ACC112 (cell line): ENCODE measurements at regions not wholly inside any gene's neighbourhood (a gene's known extent, or its start where the extent isn't known, plus 50 kb on each side); places are given as distances from the start of the nearest gene placed in this dataset.
"Not testable (repeated sequence)": the region's sequence is repeated elsewhere in the genome, so short reads cannot be mapped to it uniquely, and the experiment has no call there.

Source experiments
- H2AFZ ChIP-seq: fragments of 200-600 bp; sonication (generic); one replicate; pipeline ENCODE4 v1.6.0; 2017; ENCODE audit warnings: antibody characterized with exemption, low read length; ENCODE audit not compliant: unreplicated experiment
- H3K27ac ChIP-seq: fragments of 200-600 bp; sonication (generic); 2 replicates; pipeline ENCODE4 v1.5.1; 2014; ENCODE audit warnings: low read depth, mild to moderate bottlenecking, antibody characterized with exemption, low read length, moderate library complexity
- H3K27me3 ChIP-seq: fragments of 200-600 bp; sonication (generic); 2 replicates; pipeline ENCODE4 v1.6.1; 2014; ENCODE audit warnings: mild to moderate bottlenecking, antibody characterized with exemption, low read length, moderate library complexity, mixed read lengths; ENCODE audit not compliant: insufficient read depth
- H3K36me3 ChIP-seq: fragments of 200-600 bp; sonication (generic); 2 replicates; pipeline ENCODE4 v1.6.1; 2016; ENCODE audit warnings: mild to moderate bottlenecking, antibody characterized with exemption, low read length, moderate library complexity, mixed read lengths; ENCODE audit not compliant: insufficient read depth
- H3K4me1 ChIP-seq: fragments of 200-600 bp; sonication (generic); one replicate; pipeline ENCODE4 v1.6.1; 2016; ENCODE audit warnings: low read length, mixed read lengths; ENCODE audit not compliant: insufficient read depth, unreplicated experiment, control insufficient read depth
- H3K4me3 ChIP-seq: fragments of 200-600 bp; sonication (generic); 2 replicates; pipeline ENCODE4 v1.5.1; 2014; ENCODE audit warnings: mild to moderate bottlenecking, low read depth, low read length
- H3K79me2 ChIP-seq: fragments of 200-600 bp; sonication (generic); one replicate; pipeline ENCODE4 v1.6.0; 2016; ENCODE audit warnings: low read length; ENCODE audit not compliant: control insufficient read depth, unreplicated experiment, insufficient read depth

DNA sequence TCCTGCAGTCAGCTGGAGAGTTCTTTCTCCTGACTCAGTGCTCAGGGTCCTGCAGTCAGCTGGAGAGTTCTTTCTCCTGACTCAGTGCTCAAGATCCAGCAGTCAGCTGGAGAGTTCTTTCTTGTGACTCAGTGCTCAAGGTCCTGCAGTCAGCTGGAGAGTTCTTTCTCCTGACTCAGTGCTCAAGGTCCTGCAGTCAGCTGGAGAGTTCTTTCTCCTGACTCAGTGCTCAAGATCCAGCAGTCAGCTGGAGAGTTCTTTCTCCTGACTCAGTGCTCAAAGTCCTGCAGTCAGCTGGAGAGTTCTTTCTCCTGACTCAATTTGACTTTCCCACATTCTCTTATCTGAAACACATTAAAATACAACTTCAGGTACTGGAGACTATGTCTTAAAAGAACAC lies 1265.9 kb downstream of the CDH8 start:
- H3K4me1 ChIP-seq, H2AFZ ChIP-seq, H3K27me3 ChIP-seq, H3K4me3 ChIP-seq, H3K36me3 ChIP-seq, H3K79me2 ChIP-seq, H3K27ac ChIP-seq: not testable (repeated sequence)

GRCh38 chr16:60763869-60764268 lies 1272.4 kb downstream of the CDH8 start:
- H3K4me3 ChIP-seq, result no peak overlapping the region

GRCh38 chr16:60755907-60756306 lies 1280.3 kb downstream of the CDH8 start:
- no peaks in the 10 kb centered on the region for H3K36me3 ChIP-seq
- no peaks in the 10 kb centered on the region for H3K79me2 ChIP-seq
- no peak overlapping the region for H2AFZ ChIP-seq
- no peak overlapping the region for H3K27ac ChIP-seq
- no peak overlapping the region for H3K4me3 ChIP-seq
- H3K27me3 ChIP-seq, result no peaks in the 10 kb centered on the region
- no peaks in the 10 kb centered on the region for H3K4me1 ChIP-seq

More at GRCh38 chr16:60763869-60764268, 1272.4 kb downstream of the CDH8 start:
- no peak overlapping the region for H3K27ac ChIP-seq
- no peaks in the 10 kb centered on the region for H3K36me3 ChIP-seq
- no peaks in the 10 kb centered on the region for H3K27me3 ChIP-seq
- H3K79me2 ChIP-seq, result no peaks in the 10 kb centered on the region
- H3K4me1 ChIP-seq, result no peaks in the 10 kb centered on the region
- H2AFZ ChIP-seq, result no peak overlapping the region

DNA sequence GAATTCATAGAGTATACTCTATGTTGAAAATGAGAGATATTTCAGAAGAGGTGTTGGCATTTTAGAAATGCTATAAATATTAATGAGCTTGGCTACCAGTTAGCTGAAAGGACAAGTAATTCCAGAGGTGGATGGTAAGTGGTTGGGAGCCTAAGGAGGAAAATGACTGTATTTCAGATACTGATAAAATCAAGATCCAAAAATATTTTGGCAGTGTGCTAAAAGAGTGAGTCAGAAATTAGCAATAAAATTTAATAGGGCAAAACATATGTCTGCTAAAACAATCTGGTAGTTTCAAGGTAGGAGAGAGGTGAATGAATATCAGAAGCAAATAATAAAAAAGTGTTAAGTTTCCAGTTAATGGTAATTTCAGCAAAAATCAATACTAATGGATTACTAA lies 1287.9 kb downstream of the CDH8 start:
- H3K79me2 ChIP-seq, result no peaks in the 10 kb centered on the region
- no peaks in the 10 kb centered on the region for H3K27me3 ChIP-seq
- H2AFZ ChIP-seq, result no peak overlapping the region
- no peak overlapping the region for H3K4me3 ChIP-seq
- no peaks in the 10 kb centered on the region for H3K36me3 ChIP-seq
- no peak overlapping the region for H3K27ac ChIP-seq
- no peaks in the 10 kb centered on the region for H3K4me1 ChIP-seq

DNA sequence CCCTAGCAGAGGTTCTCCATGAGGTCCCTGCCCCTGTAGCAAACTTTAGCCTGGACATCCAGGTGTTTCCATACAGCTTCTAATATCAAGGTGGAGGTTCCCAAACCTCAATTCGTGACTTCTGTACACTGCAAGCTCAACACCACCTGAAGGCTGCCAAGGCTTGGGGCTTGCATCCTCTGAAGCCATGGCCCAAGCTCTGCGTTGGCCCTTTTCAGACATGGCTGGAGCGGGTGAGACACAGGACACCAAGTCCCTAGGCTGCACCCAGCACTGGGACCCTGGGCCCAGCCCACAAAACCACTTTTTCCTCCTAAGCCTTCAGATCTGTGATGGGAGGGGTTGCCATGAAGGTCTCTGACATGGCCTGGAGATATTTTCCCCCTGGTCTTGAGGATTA lies 1292.0 kb downstream of the CDH8 start:
- H3K79me2 ChIP-seq, result no peaks in the 10 kb centered on the region
- no peaks in the 10 kb centered on the region for H3K4me1 ChIP-seq
- no peak overlapping the region for H3K4me3 ChIP-seq
- H2AFZ ChIP-seq, result no peak overlapping the region
- H3K27me3 ChIP-seq, result no peaks in the 10 kb centered on the region
- no peaks in the 10 kb centered on the region for H3K36me3 ChIP-seq
- H3K27ac ChIP-seq, result no peak overlapping the region

DNA sequence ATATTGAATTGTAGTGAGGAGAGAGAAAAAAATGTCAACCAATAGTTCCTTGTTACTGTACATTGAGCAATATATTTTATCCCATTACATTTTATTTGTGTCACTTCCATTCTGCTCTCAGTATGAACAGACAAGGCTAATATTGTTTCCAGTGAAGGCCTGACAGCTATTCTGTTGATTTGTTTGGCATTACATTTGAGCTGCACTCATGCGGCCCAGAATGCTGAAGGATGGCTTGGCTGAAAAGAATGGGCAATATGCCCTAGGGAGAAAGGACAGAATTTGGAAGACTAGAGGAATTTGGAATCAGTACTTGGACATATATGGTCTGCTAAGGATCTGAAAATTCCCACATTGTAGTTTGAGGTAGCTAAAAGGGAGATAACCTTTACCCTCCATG lies 1294.4 kb downstream of the CDH8 start:
- Histone ChIP-seq H3K79me2 (no peaks in the 10 kb centered on the region), H2AFZ (no peak overlapping the region), H3K4me1 (no peaks in the 10 kb centered on the region), H3K27ac (no peak overlapping the region), H3K27me3 (no peaks in the 10 kb centered on the region), H3K36me3 (no peaks in the 10 kb centered on the region), H3K4me3 (no peak overlapping the region)

- Histone ChIP-seq H3K27me3 (no peaks in the 10 kb centered on the region), H3K36me3 (no peaks in the 10 kb centered on the region), H3K4me1 (no peaks in the 10 kb centered on the region), H3K4me3 (no peak overlapping the region), H3K27ac (no peak overlapping the region), H3K79me2 (no peaks in the 10 kb centered on the region), H2AFZ (no peak overlapping the region)
Measured at GRCh38 chr16:60739737-60740683, 1296.2 kb downstream of the CDH8 start.

GRCh38 chr16:60731329-60732050 lies 1304.7 kb downstream of the CDH8 start:
- no peak overlapping the region for H3K27ac ChIP-seq
- H2AFZ ChIP-seq, result no peak overlapping the region
- no peaks in the 10 kb centered on the region for H3K4me1 ChIP-seq
- no peak overlapping the region for H3K4me3 ChIP-seq
- no peaks in the 10 kb centered on the region for H3K27me3 ChIP-seq
- no peaks in the 10 kb centered on the region for H3K36me3 ChIP-seq
- H3K79me2 ChIP-seq, result no peaks in the 10 kb centered on the region

GRCh38 chr16:60729051-60729450 lies 1307.2 kb downstream of the CDH8 start:
- no peak overlapping the region for H2AFZ ChIP-seq
- H3K27ac ChIP-seq, result no peak overlapping the region
- no peak overlapping the region for H3K4me3 ChIP-seq
- no peaks in the 10 kb centered on the region for H3K27me3 ChIP-seq
- H3K36me3 ChIP-seq, result no peaks in the 10 kb centered on the region
- H3K79me2 ChIP-seq, result no peaks in the 10 kb centered on the region
- no peaks in the 10 kb centered on the region for H3K4me1 ChIP-seq

DNA sequence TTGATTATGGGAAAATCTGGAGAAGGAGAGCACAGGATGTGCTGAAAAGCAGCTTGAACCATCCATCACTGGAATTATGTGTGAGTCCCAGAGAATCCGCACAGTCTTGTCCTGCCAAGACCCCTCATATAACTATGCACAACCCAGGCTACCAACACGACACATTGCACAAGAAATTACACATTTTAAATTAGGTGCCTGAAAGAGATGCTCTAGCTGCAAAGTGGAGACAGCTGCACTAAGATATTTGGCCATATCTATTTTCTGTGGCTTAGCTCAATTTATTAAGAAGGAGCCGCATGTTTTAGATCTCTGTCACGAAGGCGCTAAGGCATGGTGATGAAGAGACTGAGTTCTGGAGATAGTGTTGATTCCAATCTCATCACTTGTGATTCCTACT lies 1308.4 kb downstream of the CDH8 start:
- H2AFZ ChIP-seq, result no peak overlapping the region
- H3K79me2 ChIP-seq, result no peaks in the 10 kb centered on the region
- no peaks in the 10 kb centered on the region for H3K27me3 ChIP-seq
- H3K4me1 ChIP-seq, result no peaks in the 10 kb centered on the region
- H3K36me3 ChIP-seq, result no peaks in the 10 kb centered on the region
- H3K27ac ChIP-seq, result no peak overlapping the region
- H3K4me3 ChIP-seq, result no peak overlapping the region

DNA sequence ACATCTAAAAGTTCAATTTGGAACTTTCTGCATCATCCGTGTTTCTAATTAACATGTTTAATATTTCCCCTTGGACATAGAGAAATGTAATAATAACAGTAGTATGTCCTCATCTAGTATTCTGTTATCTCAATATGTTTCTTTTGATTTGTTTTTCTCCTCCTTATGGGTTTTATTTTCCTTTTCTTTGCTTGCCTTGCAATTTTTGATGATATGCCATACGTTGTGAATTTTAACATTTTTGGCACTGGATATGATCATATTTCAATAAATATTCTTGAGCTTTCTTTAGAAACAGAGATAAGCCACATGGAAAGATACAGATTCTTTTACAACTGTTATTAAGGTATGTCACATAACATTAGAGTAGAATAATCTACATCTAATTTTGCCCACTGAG lies 1316.2 kb downstream of the CDH8 start:
- Histone ChIP-seq H3K4me1 (no peaks in the 10 kb centered on the region), H3K27ac (no peak overlapping the region), H3K4me3 (no peak overlapping the region), H3K79me2 (no peaks in the 10 kb centered on the region), H2AFZ (no peak overlapping the region), H3K27me3 (no peaks in the 10 kb centered on the region), H3K36me3 (no peaks in the 10 kb centered on the region)
